ENCODE measurements at regions not wholly inside any gene's neighbourhood (a gene's known extent, or its start where the extent isn't known, plus 50 kb on each side); places are given as distances from the start of the nearest gene placed in this dataset.

- TF ChIP-seq ZNF462 (CRISPR knock-in tag; IDR thresholded peaks at IDR 0.05), result no peak
Observed at GRCh38 chr3:193756536-193756935, 163.5 kb downstream of the OPA1 start (continued).

GRCh38 chr3:193757457-193757856, 164.4 kb downstream of the OPA1 start:
- DNase-seq (ENCODE audit: low spot score) (no peak), ATAC-seq (no peak)
- Histone ChIP-seq H3K4me3 (no peak overlapping the region), H3K9me2 (ENCODE audit: insufficient read depth) (peaks cover 5% of the 10 kb centered on the region; the same call in 1 of the 2 replicates), H2AFZ (no peak overlapping the region), H3K4me2 (no peak overlapping the region), H3K4me1 (ENCODE audit: insufficient read depth) (no peaks in the 10 kb centered on the region), H3F3A (replicated peaks; ENCODE audit: low read depth) (no peaks in the 10 kb centered on the region), H4K20me1 (replicated peaks; ENCODE audit: insufficient read depth) (no peaks in the 10 kb centered on the region), H3K27ac (ENCODE audit: low read depth) (no peak overlapping the region), H3K27me3 (ENCODE audit: insufficient read depth) (no peaks in the 10 kb centered on the region), H3K79me2 (replicated peaks; ENCODE audit: insufficient read depth) (no peaks in the 10 kb centered on the region), H3K36me3 (ENCODE audit: insufficient read depth) (0 out of 2 replicates have a peak, but pooled peaks cover 4% of the 10 kb centered on the region)
- peaks cover 54% of the 10 kb centered on the region for H3K9me3 Mint-ChIP-seq
- H3K4me1 Mint-ChIP-seq, result no peaks in the 10 kb centered on the region
- H3K4me3 Mint-ChIP-seq, result no peak overlapping the region
- no peaks in the 10 kb centered on the region for H3K27me3 Mint-ChIP-seq (ENCODE audit: insufficient read depth, low read depth, poor library complexity)
- H3K27ac Mint-ChIP-seq, result no peak overlapping the region
- no peak for TF ChIP-seq EZH2phosphoT487 (IDR thresholded peaks at IDR 0.05; ENCODE audit: unreplicated experiment)
- TF ChIP-seq ZNF331 (CRISPR knock-in tag; IDR thresholded peaks at IDR 0.05; ENCODE audit: low read depth), result no peak
- TF ChIP-seq ZNF462 (CRISPR knock-in tag; IDR thresholded peaks at IDR 0.05), result no peak
- no peak for TF ChIP-seq NANOG (IDR thresholded peaks at IDR 0.05; ENCODE audit: borderline replicate concordance)
- TF ChIP-seq ZNF114 (CRISPR knock-in tag; IDR thresholded peaks at IDR 0.05), result no peak
- peaks cover 30% of the 10 kb centered on the region for H3K36me3 Mint-ChIP-seq (ENCODE audit: low read depth)
